Muscle of leg (tissue), 3 donors: ENCODE measurements at regions not wholly inside any gene's neighbourhood (a gene's known extent, or its start where the extent isn't known, plus 50 kb on each side); places are given as distances from the start of the nearest gene placed in this dataset.
A peak's percentile ranks its signal among the peaks of the same experiment; 100 is the strongest.
"Not testable (repeated sequence)": the region's sequence is repeated elsewhere in the genome, so short reads cannot be mapped to it uniquely, and the experiment has no call there.

Experiments
- DNase-seq: peaks from one replicate; pipeline ENCODE4 v3.0.0; 2013
- H3K27ac ChIP-seq: one replicate; pipeline ENCODE4 v1.5.1; 2013; ENCODE audit warnings: mild to moderate bottlenecking, low read length, control low read depth
- H3K27me3 ChIP-seq: one replicate; pipeline ENCODE4 v1.6.1; 2013; ENCODE audit warnings: low read length; ENCODE audit not compliant: control insufficient read depth, insufficient read depth
- H3K36me3 ChIP-seq: one replicate; pipeline ENCODE4 v1.6.1; 2013; ENCODE audit warnings: low read length; ENCODE audit not compliant: control insufficient read depth, insufficient read depth
- H3K4me1 ChIP-seq: one replicate; pipeline ENCODE4 v1.6.1; 2013; ENCODE audit warnings: low read length; ENCODE audit not compliant: control insufficient read depth, insufficient read depth
- H3K4me3 ChIP-seq: one replicate; pipeline ENCODE4 v1.5.1; 2013; ENCODE audit warnings: low read length, control low read depth
- H3K9me3 ChIP-seq: replicated peaks from 2 replicates; pipeline ENCODE4 v1.6.1; 2013; ENCODE audit warnings: low read depth, low read length; ENCODE audit not compliant: control insufficient read depth
- WGBS: methylation state at CpG from one replicate; pipeline ENCODE4 v1.1.5; 2013; ENCODE audit warnings: missing lambda C conversion rate; ENCODE audit not compliant: insufficient coverage; 5-methylcytosine and 5-hydroxymethylcytosine counted together

DNA sequence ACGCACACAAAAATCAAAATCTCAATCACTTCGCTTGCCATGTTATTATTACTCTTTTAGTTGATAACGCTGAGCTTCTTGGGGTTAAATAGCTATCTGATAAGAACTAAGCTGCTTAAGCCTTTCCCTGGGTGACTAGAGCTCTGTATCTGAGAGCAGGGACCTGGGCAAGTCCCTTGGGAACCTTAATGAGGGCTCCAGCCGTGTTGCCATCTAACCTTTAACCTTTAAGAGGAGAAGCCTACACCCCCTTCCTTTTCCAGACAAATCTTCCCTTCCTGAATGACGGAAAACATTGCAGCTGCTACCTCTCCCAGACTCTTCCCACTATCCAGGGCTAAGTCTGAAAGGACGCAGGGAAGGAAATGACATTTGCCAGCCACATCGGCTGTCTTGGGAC lies 216.5 kb upstream of the RAI14 start:
- Histone ChIP-seq H3K4me1 (no peaks in the 10 kb centered on the region), H3K4me3 (no peak overlapping the region), H3K27me3 (no peaks in the 10 kb centered on the region), H3K27ac (no peak overlapping the region), H3K36me3 (no peaks in the 10 kb centered on the region), H3K9me3 (no peaks in the 10 kb centered on the region)
- no peak for DNase-seq
- no CpG with 5 or more reads among the region's 7 CpGs for WGBS

DNA sequence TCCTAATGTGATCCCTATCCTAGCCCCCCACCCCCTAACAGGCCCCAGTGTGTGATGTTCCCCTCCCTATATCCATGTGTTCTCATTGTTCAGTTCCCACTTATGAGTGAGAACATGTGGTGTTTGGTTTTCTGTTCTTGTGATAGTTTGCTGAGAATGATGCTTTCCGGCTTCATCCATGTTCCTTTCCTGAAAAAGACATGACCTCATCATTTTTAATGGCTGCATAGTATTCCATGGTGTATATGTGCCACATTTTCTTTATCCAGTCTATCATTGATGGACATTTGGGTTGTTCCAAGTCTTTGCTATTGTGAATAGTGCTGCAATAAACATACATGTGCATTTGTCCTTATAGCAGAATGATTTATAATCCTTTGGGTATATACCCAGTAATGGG lies 214.4 kb upstream of the RAI14 start:
- not testable (repeated sequence) for DNase-seq, H3K27ac ChIP-seq, H3K27me3 ChIP-seq, H3K4me3 ChIP-seq, H3K4me1 ChIP-seq, H3K9me3 ChIP-seq, H3K36me3 ChIP-seq
- WGBS = no CpG with 5 or more reads among the region's 1 CpG

DNA sequence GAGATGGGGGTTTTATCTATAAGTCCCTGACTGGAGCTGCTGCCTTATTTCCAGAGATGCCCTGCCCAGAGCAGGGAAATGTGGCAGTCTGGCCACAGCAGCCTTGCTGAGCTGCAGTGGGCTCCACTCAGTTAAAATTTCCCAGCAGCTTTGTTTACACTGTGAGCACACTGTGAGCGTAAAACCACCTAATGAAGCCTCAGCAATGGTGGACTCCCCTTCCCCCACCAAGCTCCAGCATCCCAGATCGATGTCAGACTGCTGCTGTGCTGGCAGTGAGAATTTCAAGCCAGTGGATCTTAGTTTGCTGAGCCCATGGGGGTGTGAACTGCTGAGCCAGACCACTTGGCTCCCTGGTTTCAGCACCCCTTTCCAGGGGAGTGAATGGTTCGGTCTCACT lies 208.7 kb upstream of the RAI14 start:
- Histone ChIP-seq H3K4me1 (no peaks in the 10 kb centered on the region), H3K36me3 (no peaks in the 10 kb centered on the region), H3K9me3 (no peaks in the 10 kb centered on the region), H3K27me3 (no peaks in the 10 kb centered on the region), H3K27ac (no peak overlapping the region), H3K4me3 (no peak overlapping the region)
- 20% methylated on average over 2 of the region's 3 CpGs for WGBS
- DNase-seq = no peak

DNA sequence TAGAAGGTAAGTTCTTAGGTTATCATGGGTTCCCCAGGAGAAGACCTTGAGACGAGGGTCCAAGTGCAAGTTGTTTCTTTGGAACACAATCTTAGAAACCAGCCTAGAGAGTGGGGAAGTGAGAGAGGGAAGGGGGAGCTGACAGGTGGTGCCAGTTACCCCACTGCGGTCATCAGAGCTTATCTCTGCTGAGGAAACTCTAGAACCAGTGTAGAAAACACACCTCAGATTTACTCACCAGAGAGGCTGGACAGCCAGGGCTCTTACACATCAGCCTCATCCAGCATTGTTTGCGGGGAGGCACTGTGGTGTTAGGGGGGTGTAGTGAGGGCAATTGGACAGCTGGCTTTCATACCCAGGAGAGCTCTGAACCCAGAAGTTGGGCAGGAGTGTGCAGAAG lies 206.5 kb upstream of the RAI14 start:
- no peaks in the 10 kb centered on the region for H3K9me3 ChIP-seq
- DNase-seq = no peak
- no peaks in the 10 kb centered on the region for H3K36me3 ChIP-seq
- WGBS = no CpG with 5 or more reads among the region's 3 CpGs
- H3K27ac ChIP-seq = no peak overlapping the region
- H3K4me3 ChIP-seq = no peak overlapping the region
- no peaks in the 10 kb centered on the region for H3K4me1 ChIP-seq
- H3K27me3 ChIP-seq = no peaks in the 10 kb centered on the region

DNA sequence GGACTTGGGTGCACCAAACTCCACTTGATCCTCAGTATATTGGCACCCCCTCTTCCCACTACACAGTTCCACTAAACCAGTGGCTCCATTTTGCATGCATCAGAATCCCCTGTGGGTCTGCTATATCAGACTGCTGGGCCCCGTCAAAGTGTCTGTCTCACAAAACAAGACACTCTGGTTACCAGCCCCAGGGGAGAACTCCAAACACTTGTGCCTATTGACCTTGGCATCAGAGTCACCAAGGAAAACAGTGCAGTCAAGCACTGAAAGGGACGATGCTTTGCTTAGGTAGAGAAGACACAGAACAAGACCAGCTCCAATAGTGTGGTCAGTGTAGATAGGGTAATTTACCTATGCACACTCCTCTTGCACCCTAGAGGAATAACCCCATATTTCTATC lies 205.8 kb upstream of the RAI14 start:
- H3K4me1 ChIP-seq = no peaks in the 10 kb centered on the region
- no peak overlapping the region for H3K27ac ChIP-seq
- DNase-seq = no peak
- no peak overlapping the region for H3K4me3 ChIP-seq
- no peaks in the 10 kb centered on the region for H3K9me3 ChIP-seq
- no peaks in the 10 kb centered on the region for H3K36me3 ChIP-seq
- 83% methylated on average over 1 of the region's 2 CpGs for WGBS
- H3K27me3 ChIP-seq = no peaks in the 10 kb centered on the region

DNA sequence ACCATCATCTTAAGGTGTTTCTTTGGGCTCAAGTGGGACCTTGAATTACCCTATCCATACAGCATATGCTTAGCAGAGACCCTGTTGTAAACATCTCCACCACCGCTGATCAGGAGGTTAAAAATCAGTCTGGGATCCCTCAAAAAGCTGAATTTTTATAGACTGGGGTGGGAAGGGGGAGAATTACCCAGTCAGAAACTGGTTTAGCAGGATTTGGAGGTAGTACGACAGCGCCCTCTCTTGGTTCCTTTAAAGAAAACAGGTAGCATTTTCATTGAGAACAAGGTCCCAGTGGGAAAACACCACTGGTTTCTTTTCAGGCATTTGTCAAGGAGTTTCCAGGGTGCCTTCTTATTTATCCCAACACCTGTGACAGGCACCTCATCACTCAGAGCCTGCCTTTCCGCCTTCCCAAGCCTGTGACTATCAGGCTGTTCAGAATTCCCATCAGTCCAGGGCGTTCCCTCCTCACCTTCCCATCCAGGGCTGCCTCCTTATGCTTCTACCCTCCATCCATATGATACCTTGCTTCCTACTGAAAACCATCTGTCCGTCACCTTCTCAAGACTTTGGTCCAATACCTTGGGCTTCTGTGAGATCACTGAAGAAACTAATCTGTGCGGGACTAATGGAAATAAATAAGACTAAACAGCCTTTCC lies 203.8 kb upstream of the RAI14 start:
- DNase-seq = no peak
- Histone ChIP-seq H3K4me3 (no peak overlapping the region), H3K27me3 (no peaks in the 10 kb centered on the region), H3K4me1 (no peaks in the 10 kb centered on the region), H3K36me3 (no peaks in the 10 kb centered on the region), H3K9me3 (no peaks in the 10 kb centered on the region), H3K27ac (no peak overlapping the region)
- 40% methylated on average over 4 of the region's 7 CpGs for WGBS

DNA sequence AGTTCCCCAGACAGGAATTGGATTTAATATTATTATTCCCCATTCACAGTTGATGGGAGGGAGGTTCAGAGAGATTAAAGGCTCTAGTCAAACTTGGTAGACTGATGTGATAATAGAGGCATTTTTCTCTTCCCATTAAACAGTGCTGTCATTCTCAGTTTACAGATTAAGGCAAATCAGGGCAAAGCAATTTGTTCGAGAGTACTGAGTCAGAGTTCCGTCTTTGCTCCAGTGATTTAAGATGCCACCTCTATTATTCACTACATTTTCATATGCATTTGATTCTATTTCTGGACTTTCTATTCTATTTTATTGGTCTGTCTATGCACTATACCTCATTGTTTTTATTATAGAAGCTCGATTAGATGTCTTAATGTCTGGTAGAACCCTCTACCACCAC lies 201.0 kb upstream of the RAI14 start:
- Histone ChIP-seq H3K9me3 (peaks cover 5% of the 10 kb centered on the region), H3K27ac (no peak overlapping the region), H3K27me3 (no peaks in the 10 kb centered on the region), H3K4me3 (no peak overlapping the region), H3K4me1 (no peaks in the 10 kb centered on the region), H3K36me3 (no peaks in the 10 kb centered on the region)
- 79% methylated on average over 2 of the region's 3 CpGs for WGBS
- DNase-seq = no peak

DNA sequence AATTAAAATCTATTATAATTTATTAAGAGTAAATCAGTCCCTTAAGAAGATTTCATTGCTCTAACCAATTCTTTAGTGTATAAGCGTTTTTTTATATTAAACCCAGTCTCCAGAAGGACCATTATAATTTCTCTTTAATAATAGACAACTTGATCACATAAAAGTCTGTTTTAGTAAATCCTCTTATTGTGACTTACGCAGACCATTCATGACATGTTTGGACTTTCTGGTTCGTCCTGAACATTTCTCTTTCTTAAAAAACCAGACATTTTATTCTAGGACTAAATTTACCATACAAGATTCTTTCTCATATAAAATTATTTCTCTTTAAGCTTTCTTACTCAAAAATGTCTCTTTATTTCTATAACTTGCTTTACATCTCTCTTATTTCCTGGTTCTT lies 196.2 kb upstream of the RAI14 start:
- Histone ChIP-seq H3K27me3 (no peaks in the 10 kb centered on the region), H3K36me3 (no peaks in the 10 kb centered on the region), H3K9me3 (peaks cover 13% of the 10 kb centered on the region), H3K4me3 (no peak overlapping the region), H3K27ac (no peak overlapping the region), H3K4me1 (no peaks in the 10 kb centered on the region)
- no peak for DNase-seq
- no CpG with 5 or more reads among the region's 3 CpGs for WGBS

DNA sequence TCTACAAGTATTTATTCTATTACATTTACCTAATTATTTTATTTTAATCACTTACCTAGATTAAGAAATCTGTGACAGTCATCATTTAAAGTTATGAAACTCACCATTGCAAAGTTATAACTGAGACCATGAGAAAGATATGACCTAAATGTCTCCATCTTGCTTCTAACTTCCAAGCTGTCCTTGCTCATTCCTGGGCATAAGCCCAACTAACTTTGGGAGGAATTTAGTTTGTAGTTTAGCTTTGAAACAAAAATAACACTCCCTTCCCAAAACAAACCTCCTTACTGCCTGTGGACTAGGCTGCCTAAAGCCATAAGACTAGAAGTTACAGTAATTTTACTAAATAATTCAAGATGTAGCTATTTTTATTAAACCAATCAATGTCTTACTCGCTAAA lies 195.6 kb upstream of the RAI14 start:
- no peak overlapping the region for H3K4me3 ChIP-seq
- H3K27me3 ChIP-seq = no peaks in the 10 kb centered on the region
- no peak for DNase-seq
- H3K4me1 ChIP-seq = no peaks in the 10 kb centered on the region
- no peak overlapping the region for H3K27ac ChIP-seq
- peaks cover 13% of the 10 kb centered on the region for H3K9me3 ChIP-seq
- no CpG with 5 or more reads among the region's 1 CpG for WGBS
- no peaks in the 10 kb centered on the region for H3K36me3 ChIP-seq

DNA sequence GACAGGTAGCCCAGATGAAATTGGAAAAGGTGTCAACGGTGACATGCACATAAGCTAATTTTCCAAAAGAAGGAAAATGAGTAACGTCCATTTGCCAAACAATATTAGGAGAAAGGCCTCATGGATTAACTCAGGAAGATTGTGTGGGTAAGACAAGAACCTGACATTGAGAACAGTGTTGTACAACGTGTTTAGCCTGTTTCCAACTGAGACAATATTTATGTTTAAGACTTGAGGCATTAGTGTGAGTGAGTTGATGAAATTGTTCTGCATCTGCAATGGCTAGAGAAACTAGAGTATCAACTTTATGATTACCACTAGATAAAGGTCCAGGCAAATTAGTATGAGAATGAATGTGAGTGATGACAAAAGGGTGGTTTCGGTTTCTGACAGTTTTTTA lies 191.3 kb upstream of the RAI14 start:
- Histone ChIP-seq H3K36me3 (no peaks in the 10 kb centered on the region), H3K4me1 (peaks cover 5% of the 10 kb centered on the region), H3K27me3 (no peaks in the 10 kb centered on the region), H3K4me3 (no peak overlapping the region), H3K9me3 (peaks cover 8% of the 10 kb centered on the region), H3K27ac (no peak overlapping the region)
- WGBS = no CpG with 5 or more reads among the region's 4 CpGs
- no peak for DNase-seq

DNA sequence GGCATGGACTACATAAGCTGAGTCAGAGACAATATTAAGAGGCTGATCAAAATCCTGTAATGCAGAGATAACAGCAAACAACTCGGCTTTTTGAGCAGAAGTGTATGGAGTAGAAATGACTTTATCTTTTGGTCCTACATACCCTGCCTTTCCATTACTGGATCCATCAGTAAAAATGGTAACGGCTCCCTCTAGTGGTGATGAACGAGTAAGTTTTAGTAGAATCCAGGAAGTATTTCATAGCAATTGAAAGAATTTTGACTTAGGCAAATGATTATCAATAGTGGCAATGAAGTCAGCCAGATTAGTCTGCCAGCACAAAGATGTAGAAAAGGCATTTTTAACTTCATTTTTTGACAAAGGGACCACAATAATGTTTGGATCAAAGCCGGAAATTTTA lies 190.8 kb upstream of the RAI14 start:
- H3K4me1 ChIP-seq, H3K27ac ChIP-seq, H3K9me3 ChIP-seq, H3K36me3 ChIP-seq, H3K27me3 ChIP-seq, H3K4me3 ChIP-seq: not testable (repeated sequence)
- peak; percentile 81 for DNase-seq
- WGBS = no CpG with 5 or more reads among the region's 4 CpGs
